Vagina (tissue), 2 donors: ENCODE measurements at regions not wholly inside any gene's neighbourhood (a gene's known extent, or its start where the extent isn't known, plus 50 kb on each side); places are given as distances from the start of the nearest gene placed in this dataset.

ENCODE experiments used
- DNase-seq, 2 donors: peaks; one replicate each; pipeline ENCODE4 v3.0.0-alpha.2; 2017; ENCODE audit errors: extremely low spot score in 2 of 2
- H3K27ac ChIP-seq: fragments of 200-600 bp; sonication (generic); one replicate; pipeline ENCODE4 v1.5.1; 2019
- H3K27me3 ChIP-seq: fragments of 200-600 bp; sonication (generic); one replicate; pipeline ENCODE4 v1.5.1; 2019
- H3K36me3 ChIP-seq, 2 donors: fragments of 200-600 bp; sonication (generic); one replicate each; pipeline ENCODE4 v1.5.1; 2017 to 2019
- H3K4me1 ChIP-seq: fragments of 200-600 bp; sonication (generic); one replicate; pipeline ENCODE4 v1.5.1; 2019
- H3K4me3 ChIP-seq, 2 donors: fragments of 200-600 bp; sonication (generic); 1 replicate in 1 of 2; 2 replicates in 1 of 2; pipeline ENCODE4 v1.5.1; 2016 to 2019
- H3K9me3 ChIP-seq: fragments of 200-600 bp; sonication (generic); one replicate; pipeline ENCODE4 v1.5.1; 2019
- CTCF ChIP-seq, 3 experiments: fragments of 450-650 bp in 2 of 3; fragments of 200-600 bp in 1 of 3; sonication (generic) in 1 of 3; IDR thresholded peaks; one replicate each; pipeline ENCODE4 v1.5.1; 2017 to 2019; ENCODE audit warnings: antibody characterized with exemption in 3 of 3, mild to moderate bottlenecking in 2 of 3, moderate library complexity in 2 of 3
- POLR2A ChIP-seq, 2 donors: fragments of 450-650 bp; IDR thresholded peaks; one replicate each; pipeline ENCODE4 v1.6.1; 2017; ENCODE audit warnings: antibody characterized with exemption in 2 of 2, mild to moderate bottlenecking in 2 of 2, moderate library complexity in 2 of 2
- POLR2AphosphoS5 ChIP-seq, 2 donors: sonication (generic); formaldehyde crosslinking; IDR thresholded peaks; one replicate each; pipeline ENCODE4 v1.9.0; 2017; ENCODE audit warnings: antibody characterized with exemption in 2 of 2, mild to moderate bottlenecking in 2 of 2, low read depth in 1 of 2; ENCODE audit not compliant: insufficient read depth in 1 of 2
- intact Hi-C: fragments of 100-400 bp; cut with DNase I; formaldehyde crosslinking; loops from one replicate; pipeline ENCODE4 v1.15.1; 2023

- TF ChIP-seq CTCF (IDR thresholded peaks at IDR 0.05) (no peak), POLR2AphosphoS5 (IDR thresholded peaks at IDR 0.05; ENCODE audit: insufficient read depth in 1 of 2, low read depth in 1 of 2) (no peak)
- intact Hi-C loops = no loop called here
- H3K27ac ChIP-seq = no peak overlapping the region
- H3K36me3 ChIP-seq = no peaks in the 10 kb centered on the region
- no peak for DNase-seq
- no peak overlapping the region for H3K4me3 ChIP-seq
- H3K4me1 ChIP-seq = no peaks in the 10 kb centered on the region
- no peaks in the 10 kb centered on the region for H3K9me3 ChIP-seq
- no peaks in the 10 kb centered on the region for H3K27me3 ChIP-seq
These were observed 464.5 kb downstream of the BCOR start for GRCh38 chrX:39633293-39633692.

- TF ChIP-seq CTCF (IDR thresholded peaks at IDR 0.05) (no peak), POLR2A (IDR thresholded peaks at IDR 0.05) (no peak), POLR2AphosphoS5 (IDR thresholded peaks at IDR 0.05; ENCODE audit: insufficient read depth in 1 of 2, low read depth in 1 of 2) (no peak)
- Histone ChIP-seq H3K4me1 (no peaks in the 10 kb centered on the region), H3K36me3 (no peaks in the 10 kb centered on the region), H3K27me3 (no peaks in the 10 kb centered on the region), H3K4me3 (no peak overlapping the region), H3K27ac (no peak overlapping the region), H3K9me3 (no peaks in the 10 kb centered on the region)
- intact Hi-C loops = no loop called here
- DNase-seq = no peak
These were observed 461.3 kb downstream of the BCOR start for GRCh38 chrX:39636481-39636880.

GRCh38 chrX:39638526-39638925 lies 459.2 kb downstream of the BCOR start:
- no peaks in the 10 kb centered on the region for H3K4me1 ChIP-seq
- no peaks in the 10 kb centered on the region for H3K36me3 ChIP-seq
- DNase-seq = no peak
- intact Hi-C loops = no loop called here
- no peaks in the 10 kb centered on the region for H3K9me3 ChIP-seq
- TF ChIP-seq POLR2A (IDR thresholded peaks at IDR 0.05) (no peak), CTCF (IDR thresholded peaks at IDR 0.05) (no peak), POLR2AphosphoS5 (IDR thresholded peaks at IDR 0.05; ENCODE audit: insufficient read depth in 1 of 2, low read depth in 1 of 2) (no peak)
- H3K4me3 ChIP-seq = no peak overlapping the region
- H3K27me3 ChIP-seq = no peaks in the 10 kb centered on the region
- H3K27ac ChIP-seq = no peak overlapping the region

- TF ChIP-seq POLR2AphosphoS5 (IDR thresholded peaks at IDR 0.05; ENCODE audit: insufficient read depth in 1 of 2, low read depth in 1 of 2) (no peak), POLR2A (IDR thresholded peaks at IDR 0.05) (no peak), CTCF (IDR thresholded peaks at IDR 0.05) (no peak)
- no peak overlapping the region for H3K27ac ChIP-seq
- H3K4me3 ChIP-seq = no peak overlapping the region
- no peak for DNase-seq
- no peaks in the 10 kb centered on the region for H3K36me3 ChIP-seq
- H3K9me3 ChIP-seq = no peaks in the 10 kb centered on the region
- intact Hi-C loops = no loop called here
- no peaks in the 10 kb centered on the region for H3K27me3 ChIP-seq
- no peaks in the 10 kb centered on the region for H3K4me1 ChIP-seq
These were observed 457.9 kb downstream of the BCOR start for GRCh38 chrX:39639871-39640270.

- H3K27me3 ChIP-seq = no peaks in the 10 kb centered on the region
- intact Hi-C loops = no loop called here
- no peak overlapping the region for H3K27ac ChIP-seq
- no peak for DNase-seq
- H3K4me3 ChIP-seq = no peak overlapping the region
- H3K9me3 ChIP-seq = no peaks in the 10 kb centered on the region
- no peaks in the 10 kb centered on the region for H3K36me3 ChIP-seq
- H3K4me1 ChIP-seq = no peaks in the 10 kb centered on the region
- TF ChIP-seq POLR2AphosphoS5 (IDR thresholded peaks at IDR 0.05; ENCODE audit: insufficient read depth in 1 of 2, low read depth in 1 of 2) = no peak
- no peak for TF ChIP-seq CTCF (IDR thresholded peaks at IDR 0.05)
- no peak for TF ChIP-seq POLR2A (IDR thresholded peaks at IDR 0.05)
These were observed 456.9 kb downstream of the BCOR start for GRCh38 chrX:39640866-39641265.
